Smooth muscle cell (in vitro differentiated cells): ENCODE measurements at regions not wholly inside any gene's neighbourhood (a gene's known extent, or its start where the extent isn't known, plus 50 kb on each side); places are given as distances from the start of the nearest gene placed in this dataset.

Experiments
- DNase-seq: peaks from one replicate; lab custom pipeline; 2025; ENCODE audit not compliant: unreplicated experiment; lab: John Stamatoyannopoulos, UW
- H2AFZ ChIP-seq: fragments of 200-600 bp; sonication (generic); 2 replicates; pipeline ENCODE4 v1.6.0; 2016; ENCODE audit warnings: antibody characterized with exemption, low read depth, mild to moderate bottlenecking
- H3F3A ChIP-seq: fragments of 200-600 bp; sonication (generic); 2 replicates; pipeline ENCODE4 v1.6.0; 2017; ENCODE audit warnings: antibody characterized with exemption, low read depth
- H3K27ac ChIP-seq: fragments of 200-600 bp; sonication (generic); 2 replicates; pipeline ENCODE4 v1.5.1; 2016; ENCODE audit warnings: low read depth, mild to moderate bottlenecking
- H3K27me3 ChIP-seq: fragments of 200-600 bp; sonication (generic); 2 replicates; pipeline ENCODE4 v1.6.1; 2016; ENCODE audit warnings: low read depth, mild to moderate bottlenecking
- H3K36me3 ChIP-seq: fragments of 200-600 bp; sonication (generic); 2 replicates; pipeline ENCODE4 v1.5.1; 2016; ENCODE audit warnings: low read depth
- H3K4me1 ChIP-seq: fragments of 200-600 bp; sonication (generic); 2 replicates; pipeline ENCODE4 v1.5.1; 2016; ENCODE audit warnings: low read depth
- H3K4me2 ChIP-seq: fragments of 200-600 bp; sonication (generic); 2 replicates; pipeline ENCODE4 v1.6.0; 2016; ENCODE audit warnings: mild to moderate bottlenecking
- H3K4me3 ChIP-seq: fragments of 200-600 bp; sonication (generic); 2 replicates; pipeline ENCODE4 v1.5.1; 2016; ENCODE audit warnings: mild to moderate bottlenecking
- H3K79me2 ChIP-seq: fragments of 200-600 bp; sonication (generic); 2 replicates; pipeline ENCODE4 v1.6.0; 2016; ENCODE audit warnings: low read depth, mild to moderate bottlenecking
- H3K9ac ChIP-seq: fragments of 200-600 bp; sonication (generic); 2 replicates; pipeline ENCODE4 v1.6.0; 2016; ENCODE audit warnings: low read depth
- H3K9me3 ChIP-seq: fragments of 200-600 bp; sonication (generic); replicated peaks from 2 replicates; pipeline ENCODE4 v1.5.1; 2016; ENCODE audit warnings: low read depth
- H4K20me1 ChIP-seq: fragments of 200-600 bp; sonication (generic); 2 replicates; pipeline ENCODE4 v1.6.0; 2016; ENCODE audit warnings: low read depth
- CTCF ChIP-seq: fragments of 200-600 bp; sonication (generic); IDR thresholded peaks from 2 replicates; pipeline ENCODE4 v1.5.1; 2017; ENCODE audit warnings: borderline replicate concordance, mild to moderate bottlenecking, antibody characterized with exemption; ENCODE audit not compliant: insufficient read depth, poor library complexity, severe bottlenecking
- WGBS: methylation state at CpG from one replicate; pipeline ENCODE4 v1.1.7; 2016; ENCODE audit warnings: low lambda C conversion rate; 5-methylcytosine and 5-hydroxymethylcytosine counted together

- DNase-seq, result no peak
- Histone ChIP-seq H4K20me1 (no peaks in the 10 kb centered on the region), H3K27me3 (no peaks in the 10 kb centered on the region), H3K9ac (peak overlapping the region; percentile 27), H3K79me2 (no peaks in the 10 kb centered on the region), H3K4me3 (peak overlapping the region; percentile 4), H3F3A (no peaks in the 10 kb centered on the region), H3K4me1 (peaks cover 15% of the 10 kb centered on the region), H3K4me2 (peak overlapping the region; percentile 74), H2AFZ (peak overlapping the region; percentile 83), H3K27ac (peak overlapping the region; percentile 68), H3K36me3 (no peaks in the 10 kb centered on the region), H3K9me3 (no peaks in the 10 kb centered on the region)
- WGBS, result 55% methylated on average over 6 of the region's 6 CpGs
- no peak for TF ChIP-seq CTCF
Observed at GRCh38 chr16:65532258-65532657, 410.4 kb upstream of the CDH11 start.

- WGBS, result 48% methylated on average over 4 of the region's 4 CpGs
- Histone ChIP-seq H3K27ac (peak overlapping the region; percentile 68), H3K36me3 (no peaks in the 10 kb centered on the region), H4K20me1 (no peaks in the 10 kb centered on the region), H3K4me2 (peak overlapping the region; percentile 74), H3K9me3 (no peaks in the 10 kb centered on the region), H3K27me3 (no peaks in the 10 kb centered on the region), H3K4me3 (no peak overlapping the region), H3K4me1 (peaks cover 15% of the 10 kb centered on the region), H3F3A (peaks cover 5% of the 10 kb centered on the region), H3K79me2 (no peaks in the 10 kb centered on the region), H3K9ac (no peak overlapping the region), H2AFZ (peak overlapping the region; percentile 83)
- DNase-seq, result no peak
- TF ChIP-seq CTCF, result no peak
Observed at GRCh38 chr16:65531475-65531874, 409.6 kb upstream of the CDH11 start.

DNA sequence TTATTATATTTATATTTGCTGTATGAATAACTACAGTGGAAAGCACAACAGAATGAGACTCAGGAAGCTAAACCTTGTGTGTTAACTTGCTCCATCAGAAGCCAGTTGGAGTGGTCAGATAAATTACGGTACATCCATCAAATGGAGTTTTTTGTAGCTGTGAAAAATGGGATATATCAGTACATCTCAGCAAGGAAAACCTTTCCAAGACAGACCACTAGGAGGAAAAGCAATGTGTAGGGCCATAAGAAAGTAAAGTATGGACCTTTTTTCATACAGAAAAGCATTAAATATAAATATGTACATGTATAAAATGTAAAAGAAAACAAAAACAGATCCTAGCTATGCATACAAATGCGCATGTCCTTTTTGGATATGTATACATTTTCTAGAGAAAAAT is 403.8 kb upstream of the CDH11 start:
- 72% methylated on average over 2 of the region's 2 CpGs for WGBS
- Histone ChIP-seq H3K4me3 (no peak overlapping the region), H3K36me3 (no peaks in the 10 kb centered on the region), H3K4me1 (peaks cover 30% of the 10 kb centered on the region), H4K20me1 (no peaks in the 10 kb centered on the region), H2AFZ (no peak overlapping the region), H3K4me2 (peak overlapping the region; percentile 43), H3K79me2 (no peaks in the 10 kb centered on the region), H3K9ac (peak overlapping the region; percentile 83), H3F3A (peaks cover 30% of the 10 kb centered on the region), H3K9me3 (no peaks in the 10 kb centered on the region), H3K27ac (peak overlapping the region; percentile 98), H3K27me3 (no peaks in the 10 kb centered on the region)
- DNase-seq, result no peak
- peak; percentile 31 for TF ChIP-seq CTCF

DNA sequence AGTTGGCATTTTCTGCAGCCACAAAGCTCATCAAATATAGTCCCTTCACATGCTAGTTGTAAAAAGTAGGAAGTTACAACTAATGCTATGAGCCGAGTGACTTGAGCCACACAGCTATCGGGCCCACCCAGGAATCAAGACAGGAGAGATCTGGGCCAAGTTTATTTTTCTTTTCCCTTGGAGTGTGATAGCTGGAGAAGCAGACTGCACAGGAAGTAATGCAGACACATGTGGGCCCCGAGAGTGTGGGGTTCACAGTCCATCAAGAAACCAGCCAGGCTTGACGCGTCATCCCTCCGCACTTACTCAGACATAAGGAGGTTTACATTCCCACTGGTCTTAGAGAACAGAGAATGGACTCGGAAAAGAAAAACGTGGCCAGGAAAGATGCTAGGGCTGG is 403.1 kb upstream of the CDH11 start:
- DNase-seq, result peak; percentile 16
- H3K27ac ChIP-seq, result peak overlapping the region; percentile 98

More for the DNA sequence above, 403.1 kb upstream of the CDH11 start:
- Histone ChIP-seq H2AFZ (no peak overlapping the region), H3K4me1 (peaks cover 30% of the 10 kb centered on the region), H3K79me2 (no peaks in the 10 kb centered on the region), H3K36me3 (no peaks in the 10 kb centered on the region), H3K9me3 (no peaks in the 10 kb centered on the region), H3F3A (peaks cover 30% of the 10 kb centered on the region), H3K27me3 (no peaks in the 10 kb centered on the region), H3K4me2 (peak overlapping the region; percentile 54), H4K20me1 (no peaks in the 10 kb centered on the region), H3K9ac (peak overlapping the region; percentile 89), H3K4me3 (no peak overlapping the region)
- no peak for TF ChIP-seq CTCF
- 10% methylated on average over 8 of the region's 8 CpGs for WGBS
